ENCODE measurements at regions not wholly inside any gene's neighbourhood (a gene's known extent, or its start where the extent isn't known, plus 50 kb on each side); places are given as distances from the start of the nearest gene placed in this dataset.

GRCh38 chr12:75825686-75826085, 205.9 kb downstream of the PHLDA1 start:
- no peak overlapping the region for H3K4me3 Mint-ChIP-seq
- intact Hi-C loops (cut with DNase I, micrococcal nuclease): no loop called here

DNA sequence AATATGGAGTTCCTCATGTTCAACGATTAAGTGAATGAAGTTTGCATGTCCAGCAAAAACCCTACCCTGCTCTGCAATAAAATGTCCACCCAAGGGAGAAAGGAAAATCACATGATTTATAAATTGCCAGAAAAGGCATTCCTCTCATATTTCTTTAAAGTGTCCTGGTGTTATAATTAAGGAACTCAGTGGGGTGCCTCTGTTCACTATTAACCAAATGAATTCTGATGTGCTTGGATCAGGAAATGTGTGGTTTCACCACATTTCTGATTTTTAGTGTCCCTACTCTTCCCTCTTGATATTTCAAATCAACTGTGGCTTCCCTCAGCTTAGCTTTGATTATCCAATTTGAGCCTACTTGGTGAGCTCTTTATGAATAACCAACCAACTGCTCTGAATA, 208.1 kb downstream of the PHLDA1 start:
- Histone ChIP-seq H3K9me3 (ENCODE audit: control insufficient read depth in 1 of 2, insufficient read depth in 1 of 2, low read length in 2 of 2) (no peaks in the 10 kb centered on the region), H3K27ac (ENCODE audit: low read depth in 1 of 2, low read length in 2 of 2) (no peak overlapping the region), H3K4me3 (ENCODE audit: low read length) (no peak overlapping the region), H3K4me1 (ENCODE audit: insufficient read depth, low read length) (peaks cover 3% of the 10 kb centered on the region), H3K36me3 (ENCODE audit: insufficient read depth, low read length) (no peaks in the 10 kb centered on the region), H3K27me3 (ENCODE audit: control insufficient read depth in 1 of 2, insufficient read depth in 2 of 2, low read length in 2 of 2) (no peaks in the 10 kb centered on the region)
- H3K36me3 Mint-ChIP-seq (ENCODE audit: low read depth): no peaks in the 10 kb centered on the region
- H3K9me3 Mint-ChIP-seq: no peaks in the 10 kb centered on the region
- TF ChIP-seq CTCF (IDR thresholded peaks at IDR 0.05): no peak
- no peak overlapping the region for H3K4me3 Mint-ChIP-seq
- H3K27ac Mint-ChIP-seq: no peak overlapping the region
- no peak for ATAC-seq (ENCODE audit: poor library complexity)
- intact Hi-C loops (cut with DNase I, micrococcal nuclease): no loop called here
- ChIA-PET POLR2A (no interaction called here), CTCF (no interaction called here)
- H3K27me3 Mint-ChIP-seq: peaks cover 9% of the 10 kb centered on the region
- H3K4me1 Mint-ChIP-seq (ENCODE audit: low read depth): no peaks in the 10 kb centered on the region
- no peak for DNase-seq

More at GRCh38 chr12:75825686-75826085, 205.9 kb downstream of the PHLDA1 start:
- Histone ChIP-seq H3K36me3 (ENCODE audit: insufficient read depth, low read length) (no peaks in the 10 kb centered on the region), H3K9me3 (ENCODE audit: control insufficient read depth in 1 of 2, insufficient read depth in 1 of 2, low read length in 2 of 2) (no peaks in the 10 kb centered on the region), H3K27me3 (ENCODE audit: control insufficient read depth in 1 of 2, insufficient read depth in 2 of 2, low read length in 2 of 2) (no peaks in the 10 kb centered on the region), H3K27ac (ENCODE audit: low read depth in 1 of 2, low read length in 2 of 2) (no peak overlapping the region), H3K4me1 (ENCODE audit: insufficient read depth, low read length) (peaks cover 3% of the 10 kb centered on the region), H3K4me3 (ENCODE audit: low read length) (no peak overlapping the region)
- no peak for ATAC-seq (ENCODE audit: poor library complexity)
- Mint-ChIP-seq H3K27me3 (peaks cover 9% of the 10 kb centered on the region), H3K27ac (no peak overlapping the region), H3K36me3 (ENCODE audit: low read depth) (no peaks in the 10 kb centered on the region), H3K4me1 (ENCODE audit: low read depth) (no peaks in the 10 kb centered on the region), H3K9me3 (no peaks in the 10 kb centered on the region)
- no peak for DNase-seq
- ChIA-PET POLR2A (no interaction called here), CTCF (no interaction called here)
- no peak for TF ChIP-seq CTCF (IDR thresholded peaks at IDR 0.05)

DNA sequence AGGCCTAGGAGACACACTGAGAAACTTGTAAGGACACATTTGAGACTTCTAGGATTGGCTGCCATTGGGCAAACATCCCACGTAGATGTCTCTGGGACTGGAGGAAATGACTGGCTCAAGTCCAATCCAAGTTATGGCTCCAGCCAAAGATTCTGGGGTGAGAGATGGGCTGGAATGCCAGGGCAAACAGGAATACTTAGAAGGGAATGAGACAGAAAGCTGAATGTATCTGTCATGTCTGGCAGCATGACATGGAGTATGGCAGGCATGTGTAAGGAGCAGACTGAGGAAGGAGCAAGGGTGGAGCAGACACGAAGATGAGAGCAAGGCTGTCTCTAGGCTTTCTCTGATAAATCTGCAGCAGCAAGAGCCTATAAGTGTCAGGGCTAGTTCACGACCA, 209.2 kb downstream of the PHLDA1 start:
- Histone ChIP-seq H3K36me3 (ENCODE audit: insufficient read depth, low read length) (no peaks in the 10 kb centered on the region), H3K27ac (ENCODE audit: low read depth in 1 of 2, low read length in 2 of 2) (no peak overlapping the region), H3K4me3 (ENCODE audit: low read length) (no peak overlapping the region), H3K4me1 (ENCODE audit: insufficient read depth, low read length) (peaks cover 3% of the 10 kb centered on the region), H3K27me3 (ENCODE audit: control insufficient read depth in 1 of 2, insufficient read depth in 2 of 2, low read length in 2 of 2) (no peaks in the 10 kb centered on the region), H3K9me3 (ENCODE audit: control insufficient read depth in 1 of 2, insufficient read depth in 1 of 2, low read length in 2 of 2) (no peaks in the 10 kb centered on the region)
- H3K27me3 Mint-ChIP-seq: peaks cover 9% of the 10 kb centered on the region
- intact Hi-C loops (cut with DNase I, micrococcal nuclease): no loop called here
- H3K36me3 Mint-ChIP-seq (ENCODE audit: low read depth): no peaks in the 10 kb centered on the region
- H3K27ac Mint-ChIP-seq: no peak overlapping the region
- CTCF ChIA-PET: no interaction called here
- no peaks in the 10 kb centered on the region for H3K4me1 Mint-ChIP-seq (ENCODE audit: low read depth)
- no peak for ATAC-seq (ENCODE audit: poor library complexity)
- no peak overlapping the region for H3K4me3 Mint-ChIP-seq
- DNase-seq: no peak
- POLR2A ChIA-PET: no interaction called here
- TF ChIP-seq CTCF (IDR thresholded peaks at IDR 0.05): no peak
- H3K9me3 Mint-ChIP-seq: no peaks in the 10 kb centered on the region

All from CD4-positive, alpha-beta T cell (primary cell).